ENCODE measurements at regions not wholly inside any gene's neighbourhood (a gene's known extent, or its start where the extent isn't known, plus 50 kb on each side); places are given as distances from the start of the nearest gene placed in this dataset.
"Not testable (repeated sequence)": the region's sequence is repeated elsewhere in the genome, so short reads cannot be mapped to it uniquely, and the experiment has no call there.

GRCh38 chr2:38484957-38485356, 107.9 kb upstream of the ATL2 start:
- no peak for FAIRE-seq
- DNase-seq (ENCODE audit: insufficient read length, low spot score) = no peak

GRCh38 chr2:38483776-38484501, 106.9 kb upstream of the ATL2 start:
- DNase-seq (ENCODE audit: insufficient read length, low spot score) (no peak), FAIRE-seq (no peak)

GRCh38 chr2:38482710-38483109, 105.6 kb upstream of the ATL2 start:
- not testable (repeated sequence) for DNase-seq (ENCODE audit: insufficient read length, low spot score); FAIRE-seq

- DNase-seq (ENCODE audit: insufficient read length, low spot score) = no peak
- FAIRE-seq = no peak
Measured at GRCh38 chr2:38480617-38481016, 103.5 kb upstream of the ATL2 start.

- DNase-seq (ENCODE audit: insufficient read length, low spot score) (no peak), FAIRE-seq (no peak)
Measured at GRCh38 chr2:38477006-38477405, 99.9 kb upstream of the ATL2 start.

- FAIRE-seq (no peak), DNase-seq (ENCODE audit: insufficient read length, low spot score) (no peak)
Measured at GRCh38 chr2:38475567-38475881, 98.5 kb upstream of the ATL2 start.

GRCh38 chr2:38474715-38475566, 97.9 kb upstream of the ATL2 start:
- no peak for FAIRE-seq

GRCh38 chr2:38474021-38474456, 97.0 kb upstream of the ATL2 start:
- DNase-seq (ENCODE audit: insufficient read length, low spot score) (no peak), FAIRE-seq (no peak)

More at GRCh38 chr2:38474715-38475566, 97.9 kb upstream of the ATL2 start:
- DNase-seq (ENCODE audit: insufficient read length, low spot score) = no peak

GRCh38 chr2:38473333-38474005, 96.4 kb upstream of the ATL2 start:
- DNase-seq (ENCODE audit: insufficient read length, low spot score) (no peak), FAIRE-seq (no peak)

- DNase-seq (ENCODE audit: insufficient read length, low spot score) (no peak), FAIRE-seq (no peak)
Measured at GRCh38 chr2:38470115-38470514, 93.0 kb upstream of the ATL2 start.

- DNase-seq (ENCODE audit: insufficient read length, low spot score) = no peak
- no peak for FAIRE-seq
Measured at GRCh38 chr2:38467768-38468455, 90.8 kb upstream of the ATL2 start.

GRCh38 chr2:38466876-38467767, 90.0 kb upstream of the ATL2 start:
- no peak for DNase-seq (ENCODE audit: insufficient read length, low spot score)
- FAIRE-seq = no peak

- FAIRE-seq = no peak
- DNase-seq (ENCODE audit: insufficient read length, low spot score) = no peak
Measured at GRCh38 chr2:38466409-38466808, 89.3 kb upstream of the ATL2 start.

GRCh38 chr2:38465789-38466127, 88.7 kb upstream of the ATL2 start:
- FAIRE-seq = no peak
- peak; percentile 61 for DNase-seq (ENCODE audit: insufficient read length, low spot score)

GRCh38 chr2:38464971-38465788, 88.1 kb upstream of the ATL2 start:
- FAIRE-seq (no peak), DNase-seq (ENCODE audit: insufficient read length, low spot score) (no peak)

GRCh38 chr2:38463752-38464151, 86.7 kb upstream of the ATL2 start:
- no peak for DNase-seq (ENCODE audit: insufficient read length, low spot score)
- no peak for FAIRE-seq

GRCh38 chr2:38462121-38462661, 85.1 kb upstream of the ATL2 start:
- peak; percentile 86 for FAIRE-seq

GRCh38 chr2:38461470-38461869, 84.4 kb upstream of the ATL2 start:
- FAIRE-seq (no peak), DNase-seq (ENCODE audit: insufficient read length, low spot score) (no peak)

More at GRCh38 chr2:38462121-38462661, 85.1 kb upstream of the ATL2 start:
- DNase-seq (ENCODE audit: insufficient read length, low spot score) = peak; percentile 91

GRCh38 chr2:38460313-38460712, 83.2 kb upstream of the ATL2 start:
- FAIRE-seq = no peak
- DNase-seq (ENCODE audit: insufficient read length, low spot score) = no peak
